CD4-positive, alpha-beta T cell treated with Interleukin-17A for 1 hour (primary cell): ENCODE measurements at regions not wholly inside any gene's neighbourhood (a gene's known extent, or its start where the extent isn't known, plus 50 kb on each side); places are given as distances from the start of the nearest gene placed in this dataset.
"Not testable (repeated sequence)": the region's sequence is repeated elsewhere in the genome, so short reads cannot be mapped to it uniquely, and the experiment has no call there.

ENCODE experiments used
- DNase-seq: peaks from one replicate; pipeline ENCODE4 v3.0.0-alpha.2; 2020

DNA sequence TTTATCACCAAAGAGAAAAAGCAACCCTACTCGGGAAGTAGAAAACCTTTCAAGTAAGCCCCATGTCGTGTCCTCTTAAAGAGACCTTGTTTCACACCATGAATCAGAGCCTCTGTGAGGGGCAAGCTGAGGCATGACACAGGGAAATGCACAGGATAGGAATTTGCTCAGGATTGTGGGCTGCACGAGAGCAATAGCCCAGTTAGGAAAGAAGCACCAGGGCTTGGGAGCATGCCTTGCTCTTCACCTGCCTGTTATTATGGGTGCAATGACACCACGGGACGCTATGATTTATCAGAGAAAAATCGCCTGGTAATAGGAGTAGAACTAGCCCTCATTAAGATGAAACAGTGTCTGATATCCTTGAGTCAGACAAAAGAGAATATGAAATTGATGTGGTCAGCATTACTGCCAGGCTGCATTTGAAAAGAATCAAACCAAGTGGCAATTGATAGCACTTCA, 562.9 kb upstream of the NRP1 start:
- no peak for DNase-seq

DNA sequence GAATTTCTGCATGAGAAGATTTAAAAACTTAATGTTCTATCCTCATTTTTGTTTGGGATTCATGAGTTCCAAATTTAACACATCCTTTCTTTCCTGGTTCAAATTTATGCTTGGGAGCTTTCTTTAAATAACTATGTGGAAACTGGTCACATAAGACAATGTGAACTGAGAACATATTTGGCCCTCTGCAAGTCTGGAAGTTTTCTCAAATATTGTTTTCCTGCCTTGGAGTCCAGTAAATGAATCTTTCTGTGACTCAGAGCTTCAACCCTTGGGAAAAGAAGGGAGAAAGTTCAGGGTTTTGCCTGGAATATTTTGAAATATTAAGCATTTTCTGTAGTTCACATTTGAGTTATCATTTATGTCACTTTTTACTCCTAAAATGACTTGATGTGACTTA, 559.0 kb upstream of the NRP1 start:
- DNase-seq = no peak

DNA sequence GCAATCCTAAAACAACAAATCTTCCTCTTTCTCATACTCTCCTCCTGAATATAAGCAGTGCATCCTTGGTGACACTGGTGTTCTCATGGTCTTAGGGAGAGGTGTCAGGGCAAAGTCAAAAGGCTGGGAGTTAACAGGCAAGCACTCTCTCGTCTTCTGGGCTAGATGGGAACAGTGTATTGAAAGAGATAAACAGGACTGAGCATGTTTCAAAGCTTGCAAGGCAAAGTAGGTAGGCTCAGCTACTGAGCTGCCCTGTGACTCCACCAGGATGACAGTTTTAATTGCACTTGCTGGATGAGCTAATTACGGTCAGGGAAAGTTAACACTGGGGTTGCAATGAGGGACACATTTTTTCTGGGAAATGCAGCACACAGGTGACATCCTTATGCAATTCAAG, 554.9 kb upstream of the NRP1 start:
- DNase-seq = no peak

DNA sequence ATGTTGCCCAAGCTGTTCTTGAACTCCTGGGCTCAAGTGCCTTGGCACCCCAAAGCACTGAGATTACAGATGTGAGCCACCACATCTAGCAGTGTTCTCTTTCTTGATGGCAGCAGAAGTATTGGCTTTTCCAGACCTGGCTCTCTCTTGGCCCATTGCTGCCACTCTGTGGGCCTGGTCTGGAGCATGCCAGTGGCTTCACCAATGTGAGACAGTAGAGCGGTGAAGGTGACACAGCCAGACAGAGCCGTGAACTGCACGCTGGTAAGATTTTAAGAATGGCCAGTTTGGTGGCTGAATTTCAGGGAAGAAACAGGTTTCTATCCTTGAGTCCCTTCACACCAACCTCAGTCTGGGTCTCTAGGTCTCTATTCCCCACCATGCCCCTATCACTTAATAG, 552.7 kb upstream of the NRP1 start:
- no peak for DNase-seq

DNA sequence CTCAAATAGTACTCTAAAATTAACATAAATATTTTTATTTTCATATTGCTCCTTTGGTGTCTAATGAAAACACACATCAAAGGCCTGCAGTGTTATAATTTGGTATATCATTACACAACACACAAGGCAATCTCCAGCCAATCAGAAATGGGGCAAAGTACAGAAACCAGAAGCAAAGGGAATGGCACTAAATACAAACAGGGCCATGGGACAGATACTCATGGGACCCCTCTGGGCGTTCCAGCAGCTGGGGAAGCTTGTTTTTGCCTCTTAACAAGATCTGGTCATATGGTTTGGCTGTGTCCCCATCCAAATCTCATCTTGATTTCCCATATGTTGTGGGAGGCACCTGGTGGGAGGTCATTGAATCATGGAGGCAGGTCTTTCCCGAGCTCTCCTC, 551.8 kb upstream of the NRP1 start:
- DNase-seq = no peak

DNA sequence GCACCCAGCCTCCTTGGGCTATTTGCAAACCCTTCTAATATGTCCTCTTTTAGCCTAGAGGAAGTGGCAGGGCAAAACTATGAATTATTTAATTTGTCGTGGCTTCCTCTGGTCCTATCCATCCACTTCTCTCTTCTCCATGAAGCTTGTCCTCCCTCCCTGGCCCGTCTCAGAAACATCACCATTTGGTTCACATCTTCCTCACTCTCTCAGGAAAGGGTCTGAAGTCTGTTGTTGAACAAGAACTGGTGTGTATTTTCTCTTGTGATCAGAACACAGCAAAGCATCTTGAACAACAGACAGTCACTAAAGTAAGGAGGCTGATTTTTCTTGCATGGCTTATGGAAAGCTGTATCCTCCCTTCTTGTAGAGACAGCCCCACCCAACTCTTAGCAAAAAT, 550.1 kb upstream of the NRP1 start:
- no peak for DNase-seq

DNA sequence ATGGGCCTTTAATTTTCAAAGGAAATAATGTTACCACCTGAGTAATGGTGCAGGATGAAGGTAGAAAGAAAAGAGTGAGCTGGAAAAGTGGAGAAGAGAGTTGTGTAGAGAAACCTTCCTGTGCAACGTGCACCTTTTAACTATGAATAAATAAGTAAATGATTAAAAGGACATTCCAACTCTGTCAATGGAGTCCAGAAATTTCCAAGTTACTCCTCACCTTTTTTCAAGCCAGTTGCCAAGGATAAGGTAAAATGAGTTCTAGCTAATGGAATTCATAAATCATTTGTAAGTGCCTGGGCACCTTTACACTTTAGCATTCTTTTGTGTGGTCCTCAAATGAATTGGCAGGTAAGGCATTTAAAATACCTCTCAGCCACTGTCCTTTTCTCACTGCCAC, 549.4 kb upstream of the NRP1 start:
- no peak for DNase-seq

DNA sequence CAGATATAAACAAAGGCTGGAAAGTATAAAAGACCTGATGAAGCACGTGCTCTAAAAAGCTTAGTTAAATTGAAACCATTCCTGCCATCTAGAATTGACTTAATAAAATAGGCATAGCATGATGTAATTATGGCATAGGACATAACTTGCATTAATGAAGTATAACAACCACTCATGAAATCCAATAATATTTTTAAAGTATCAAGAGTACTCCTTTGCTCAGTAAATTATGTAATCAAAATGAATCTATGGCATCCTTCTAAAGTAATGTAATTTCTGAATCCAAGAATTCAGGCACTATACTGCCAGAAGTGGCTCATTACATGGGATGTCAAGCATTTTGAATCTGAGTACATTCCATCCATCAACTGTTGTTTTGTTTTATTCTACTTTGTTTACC, 548.5 kb upstream of the NRP1 start:
- no peak for DNase-seq

DNA sequence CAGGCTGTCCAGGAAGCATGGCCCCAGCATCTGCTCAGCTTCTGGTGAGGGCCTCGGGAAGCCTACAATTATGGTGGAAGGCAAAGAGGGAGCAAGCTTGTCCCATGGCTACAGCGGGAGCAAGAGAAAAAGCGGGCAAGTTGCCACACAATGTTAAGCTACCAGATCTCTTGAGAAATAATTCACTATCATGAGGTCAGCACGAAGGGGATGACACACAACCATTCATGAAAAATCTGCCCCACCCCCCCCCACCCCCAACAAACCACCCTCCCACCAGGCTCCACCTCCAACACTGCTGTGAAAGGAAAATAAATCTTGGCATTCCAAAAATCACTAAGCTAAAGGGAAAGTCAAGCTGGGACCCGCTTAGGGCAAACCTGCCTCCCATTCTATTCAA, 545.8 kb upstream of the NRP1 start:
- DNase-seq = no peak

DNA sequence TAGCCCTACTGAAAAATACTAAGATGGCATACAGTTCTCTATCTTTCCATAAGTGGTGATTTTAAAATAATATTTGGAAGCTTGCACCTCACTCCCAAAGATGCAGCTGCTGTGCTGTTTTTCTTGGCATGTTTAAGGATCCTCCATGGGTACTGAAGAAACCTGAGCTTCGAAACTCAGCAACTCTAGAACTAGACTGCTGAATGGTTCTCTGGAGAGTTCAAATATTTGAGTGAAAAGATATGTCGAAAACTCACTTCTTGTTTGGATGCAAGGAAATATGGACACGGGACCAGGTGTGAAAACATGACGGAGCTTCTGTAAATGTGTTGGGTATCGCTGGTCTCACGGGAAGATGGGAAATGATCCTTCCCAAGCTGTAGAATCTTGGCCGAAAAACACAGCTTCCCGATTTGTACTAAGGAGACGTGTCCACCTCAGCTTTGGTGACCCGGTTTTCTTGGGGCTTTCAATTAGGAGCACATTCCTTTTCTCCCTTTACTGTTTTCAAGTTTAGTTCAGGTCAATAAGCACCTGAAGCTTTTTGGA, 543.8 kb upstream of the NRP1 start:
- DNase-seq = no peak

DNA sequence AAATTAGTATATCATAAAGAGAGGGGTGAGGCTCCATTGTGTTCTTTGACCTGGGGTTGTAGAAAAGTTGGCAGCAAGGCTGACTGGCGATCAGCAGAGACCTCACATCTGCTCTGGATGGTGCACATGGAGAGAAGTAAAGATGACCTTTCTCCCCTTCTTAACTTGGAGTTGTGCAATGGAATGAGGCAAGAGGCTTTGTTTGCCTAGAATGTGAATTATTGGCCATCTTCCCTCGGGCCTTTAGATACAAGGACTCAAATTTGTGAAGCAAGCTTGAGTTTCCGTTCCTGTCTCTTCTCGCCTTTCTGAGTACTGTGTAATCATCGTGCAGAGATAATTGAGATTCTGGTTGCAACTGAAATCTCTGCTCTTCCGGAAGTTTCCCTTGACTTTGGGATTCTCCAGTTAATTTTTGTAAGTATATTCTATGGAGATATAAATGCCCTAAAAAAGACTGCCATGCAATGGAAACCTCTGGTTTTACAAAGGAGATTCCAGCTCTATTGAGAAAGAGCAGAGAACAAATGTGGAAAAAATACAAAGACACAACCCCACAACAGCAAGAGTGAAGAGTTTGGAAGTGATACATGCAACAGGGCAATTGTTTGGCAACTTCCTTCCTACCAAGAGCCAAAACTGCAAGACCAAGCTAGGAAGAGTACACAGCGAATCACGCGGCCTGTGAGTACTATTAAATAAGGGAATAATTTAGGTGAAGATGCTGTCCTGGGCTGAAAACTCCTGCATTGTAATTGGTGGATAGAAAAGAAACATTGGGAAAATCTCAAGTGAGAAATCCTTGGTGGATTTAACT, 542.3 kb upstream of the NRP1 start:
- DNase-seq = no peak

DNA sequence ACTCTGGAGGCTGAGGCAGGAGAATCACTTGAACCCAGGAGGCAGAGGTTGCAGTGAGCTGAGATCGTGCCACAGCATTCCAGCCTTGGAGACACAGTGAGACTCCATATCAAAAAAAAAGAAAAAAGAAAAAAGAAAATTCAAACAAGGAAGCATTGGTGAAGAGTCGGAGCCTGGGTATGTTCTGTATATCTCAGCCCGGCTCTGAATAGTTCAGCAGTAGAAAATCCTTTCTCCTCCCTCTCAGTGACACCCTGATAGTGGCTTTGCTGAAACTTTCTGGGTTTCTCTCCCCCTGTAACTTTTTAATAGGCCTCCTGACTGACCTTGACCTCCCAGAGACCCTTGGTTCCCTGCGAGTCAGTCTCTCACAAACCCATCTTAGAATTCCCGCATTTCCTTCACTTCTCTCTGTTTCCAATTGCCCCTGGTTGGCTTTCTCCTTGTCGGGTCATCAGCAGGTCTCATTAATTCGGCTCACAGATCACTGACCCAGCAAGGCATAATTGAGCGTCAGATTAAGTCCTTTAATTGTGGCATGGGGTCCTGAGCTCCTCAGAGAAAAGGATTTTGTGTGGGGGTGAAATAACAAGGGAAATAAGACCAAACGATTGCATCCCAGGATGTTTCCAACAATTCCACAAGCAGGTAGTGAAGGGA, 541.6 kb upstream of the NRP1 start:
- no peak for DNase-seq

DNA sequence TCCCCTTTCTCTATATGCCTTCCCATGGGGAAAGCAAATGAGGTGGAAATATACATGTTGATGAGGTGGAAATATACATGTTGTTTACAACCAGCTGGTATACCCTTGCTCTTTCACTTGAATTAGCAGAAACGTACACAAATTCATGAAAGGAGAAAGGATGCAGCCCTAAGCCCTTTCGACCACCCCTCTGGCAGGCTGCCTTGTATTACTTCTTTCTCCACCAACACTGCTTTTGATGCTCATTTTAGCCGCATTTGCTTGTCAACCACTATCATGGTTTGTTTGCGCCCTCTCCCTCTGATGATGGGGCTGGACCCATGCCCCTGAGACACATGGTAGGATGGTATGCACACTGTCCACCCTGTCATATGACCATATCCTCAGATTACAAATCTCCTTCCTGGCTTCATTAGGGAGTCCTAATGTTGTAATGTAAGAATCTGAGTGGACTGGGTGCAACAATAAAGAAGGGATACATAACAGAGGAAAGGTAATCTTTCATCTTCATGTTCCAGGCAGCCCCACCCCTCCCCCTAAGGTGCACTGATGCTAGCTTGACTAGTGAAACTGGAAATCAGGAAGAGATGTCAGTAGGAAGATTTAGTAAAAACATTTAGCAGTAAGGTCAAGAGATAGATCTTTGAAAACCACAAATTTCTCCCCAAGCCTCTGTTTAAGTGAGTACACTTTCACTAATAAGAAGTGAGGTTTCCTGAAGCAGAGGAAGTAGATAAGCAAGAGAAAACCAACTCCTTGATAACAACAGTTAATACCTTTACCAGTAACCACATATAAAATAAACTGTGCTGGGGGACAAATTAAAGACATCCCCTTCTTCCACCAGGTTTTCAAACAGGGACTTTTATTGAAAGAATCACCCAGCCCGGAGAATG, 536.8 kb upstream of the NRP1 start:
- DNase-seq = no peak

DNA sequence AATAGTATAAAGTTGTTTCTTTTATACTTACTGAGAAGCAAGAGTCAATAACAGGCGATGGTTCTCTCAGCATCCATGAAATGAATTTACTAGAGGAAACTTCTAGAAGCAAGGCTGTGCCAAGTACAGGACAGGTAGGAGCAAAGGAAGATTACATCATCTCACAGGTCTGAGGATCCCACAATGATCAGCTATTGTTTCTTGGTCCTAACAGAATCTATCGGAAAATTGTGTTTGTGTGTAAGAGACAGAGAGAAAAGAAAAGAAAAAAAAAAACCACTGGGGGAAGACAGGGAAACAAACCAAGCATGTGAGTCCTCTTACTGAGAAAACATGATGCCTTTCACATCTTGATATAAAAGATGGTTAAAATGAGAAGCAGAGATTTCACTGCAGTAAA, 535.0 kb upstream of the NRP1 start:
- no peak for DNase-seq

DNA sequence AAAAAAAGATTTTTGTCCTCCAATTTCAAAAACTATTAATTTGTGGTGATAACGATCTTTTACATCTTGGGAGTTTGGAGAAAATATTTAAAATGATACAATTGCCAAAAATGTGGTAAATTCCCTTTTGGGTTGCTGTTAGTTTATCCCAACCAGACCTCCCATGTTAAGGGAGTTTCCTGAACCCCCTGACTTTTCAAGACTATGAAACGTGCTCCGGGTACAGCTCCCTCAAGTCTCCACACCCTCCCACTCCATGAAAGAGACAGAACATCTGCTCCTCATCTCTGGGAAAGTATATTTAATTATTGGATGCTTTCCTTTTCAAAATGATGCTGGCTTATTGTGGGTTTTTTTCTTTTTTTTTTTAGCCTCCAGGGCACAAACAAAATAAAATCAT, 534.6 kb upstream of the NRP1 start:
- no peak for DNase-seq

DNA sequence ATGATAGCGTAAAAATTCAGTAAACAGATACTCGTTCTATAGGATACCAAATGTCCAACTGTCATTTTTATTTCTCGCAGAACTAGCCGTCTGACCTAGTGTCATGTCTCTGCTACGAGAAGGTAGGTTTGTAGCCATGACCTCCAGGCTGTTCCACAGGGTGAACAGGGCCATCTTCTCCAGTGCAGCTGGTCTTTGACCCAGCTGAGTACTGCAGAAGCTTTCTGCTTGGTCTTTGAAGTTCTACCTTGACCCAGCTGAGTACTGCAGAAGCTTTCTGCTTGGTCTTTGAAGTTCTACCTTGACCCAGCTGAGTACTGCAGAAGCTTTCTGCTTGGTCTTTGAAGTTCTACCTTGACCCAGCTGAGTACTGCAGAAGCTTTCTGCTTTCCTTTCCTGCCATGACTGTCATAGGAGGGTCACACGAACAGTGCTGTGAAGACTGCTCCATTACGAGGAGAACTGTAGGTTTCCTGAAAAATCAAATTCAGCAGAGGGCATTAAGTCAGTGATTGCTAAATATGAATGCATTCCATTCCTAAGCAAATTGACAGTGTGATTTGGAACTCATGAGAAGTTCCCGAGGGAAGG, 532.8 kb upstream of the NRP1 start:
- DNase-seq = not testable (repeated sequence)

DNA sequence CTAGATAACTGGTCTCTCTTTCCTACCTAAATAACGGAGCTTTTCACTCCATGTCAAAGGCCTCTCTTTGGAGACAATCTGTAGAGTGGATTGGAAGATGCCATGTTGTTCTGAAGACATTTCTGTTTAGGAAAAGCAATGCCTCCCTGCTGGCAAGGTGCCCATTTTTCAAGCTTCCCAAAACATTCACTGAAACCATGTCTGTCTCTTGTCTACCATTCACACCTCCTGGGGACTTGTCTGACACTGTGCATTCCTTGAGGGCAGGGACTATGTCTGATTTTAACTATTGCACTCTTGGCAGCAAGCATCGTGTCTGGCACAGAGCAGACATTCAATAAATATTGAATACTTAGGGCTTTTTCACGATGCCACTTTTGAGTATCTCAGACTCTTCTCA, 528.9 kb upstream of the NRP1 start:
- DNase-seq = no peak

DNA sequence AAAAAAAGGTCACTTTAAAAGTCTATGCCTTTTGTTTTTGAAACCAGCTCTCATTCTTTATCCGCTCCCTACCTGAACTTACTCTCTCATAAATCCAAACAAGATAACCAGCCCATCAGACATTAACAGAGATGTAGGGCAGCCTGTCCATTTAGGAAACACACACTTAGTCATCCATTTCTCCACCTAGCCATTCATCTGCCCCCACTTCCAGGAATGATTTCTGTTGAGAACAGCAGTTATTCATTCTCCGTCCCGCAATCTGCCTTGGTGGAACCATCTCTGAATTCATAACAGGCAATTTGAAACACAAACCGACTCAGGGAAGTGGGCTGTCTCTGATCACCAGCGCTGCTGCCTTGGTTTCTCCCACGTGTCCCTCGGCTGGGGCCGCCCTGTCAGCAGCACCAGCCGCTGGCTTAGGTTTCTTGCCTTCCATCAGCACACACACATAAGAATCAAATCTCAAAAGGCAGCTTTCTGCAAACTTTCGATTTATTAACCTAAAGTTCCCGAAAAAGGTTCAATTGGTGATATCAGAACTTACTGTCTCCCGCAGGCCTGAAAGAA, 528.2 kb upstream of the NRP1 start:
- no peak for DNase-seq

DNA sequence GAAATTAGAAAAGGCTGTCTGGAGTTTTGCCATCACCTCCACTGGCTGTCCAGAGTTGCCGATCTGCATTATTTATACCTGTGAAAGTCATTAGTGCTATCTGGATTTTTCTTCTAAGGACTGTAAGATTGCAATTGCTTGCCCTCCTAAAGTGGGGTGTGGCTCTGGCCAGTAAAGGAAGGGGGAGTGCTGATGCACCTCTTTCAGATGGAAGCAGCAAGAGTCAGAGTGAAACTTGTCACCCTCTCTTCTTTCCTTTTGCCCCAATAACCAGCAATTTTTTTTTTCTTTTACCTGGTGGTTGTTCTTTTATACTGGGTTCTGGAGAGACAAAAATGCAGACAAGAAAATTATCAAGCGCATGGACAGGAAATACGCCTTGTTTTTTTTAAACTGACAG, 527.4 kb upstream of the NRP1 start:
- no peak for DNase-seq

DNA sequence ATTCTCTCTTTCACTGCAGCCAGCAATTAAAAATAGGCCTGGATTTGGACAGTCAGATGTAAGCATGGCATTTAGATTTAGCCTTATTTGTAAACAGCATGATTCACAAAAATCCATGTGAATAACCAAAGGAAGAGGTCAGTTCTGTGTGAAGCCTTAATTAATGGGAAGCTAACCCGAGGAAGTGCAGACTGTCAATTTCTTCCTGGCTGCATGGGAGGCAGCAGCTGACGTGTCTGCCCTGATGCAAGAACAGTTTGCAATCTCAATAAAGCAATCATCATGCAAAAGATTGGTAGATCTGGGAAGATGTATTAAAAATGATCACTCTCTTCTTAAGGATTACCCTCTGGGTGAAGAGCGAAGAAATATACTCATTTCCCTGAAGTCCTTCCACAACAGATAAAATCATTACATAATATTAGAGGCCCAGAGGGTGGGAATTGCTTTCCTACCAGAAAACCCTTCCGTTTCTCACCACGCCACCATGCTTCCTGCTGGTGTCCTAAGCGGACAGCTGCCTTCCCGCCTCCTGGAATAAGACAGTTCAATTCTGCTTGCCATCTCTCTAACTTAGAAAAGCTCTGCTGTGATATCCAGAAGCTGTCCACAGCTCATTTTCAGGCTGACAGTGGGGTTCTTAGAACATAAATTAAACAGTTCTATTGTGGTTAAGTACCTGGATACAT, 526.7 kb upstream of the NRP1 start:
- no peak for DNase-seq

DNA sequence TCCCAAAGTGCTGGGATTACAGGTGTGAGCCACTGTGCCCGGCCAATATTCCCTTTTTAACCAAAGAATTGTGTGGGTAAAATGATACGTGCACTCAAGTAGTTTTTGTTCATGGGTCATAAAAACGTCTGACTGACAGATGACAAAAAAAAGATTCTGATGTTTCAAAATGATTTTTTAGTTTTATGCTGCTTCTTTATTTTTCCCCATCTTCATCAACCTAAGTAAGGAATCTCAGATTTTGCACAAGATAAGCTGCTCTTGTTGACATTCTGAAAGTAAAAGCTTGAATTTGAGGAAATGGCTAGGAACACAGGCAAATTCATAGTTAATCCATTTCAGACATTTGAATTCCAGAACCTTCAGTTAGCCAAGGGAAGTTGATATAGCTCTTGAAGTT, 526.1 kb upstream of the NRP1 start:
- DNase-seq = no peak
